Kidney (tissue), 13 donors: ENCODE measurements at regions not wholly inside any gene's neighbourhood (a gene's known extent, or its start where the extent isn't known, plus 50 kb on each side); places are given as distances from the start of the nearest gene placed in this dataset.

Experiments
- DNase-seq, 5 donors: peaks; one replicate each; pipeline ENCODE4 v3.0.0-alpha.2; 2013 to 2020
- FAIRE-seq: peaks from 2 replicates; lab custom pipeline; 2012; peaks lifted over from hg19 to GRCh38; lab: Jason Lieb, UNC
- H3K27ac ChIP-seq, 2 donors: one replicate each; pipeline ENCODE4 v1.7.0; 2013; ENCODE audit warnings: low read depth in 2 of 2, low read length in 2 of 2, inconsistent platforms in 1 of 2
- H3K27me3 ChIP-seq: one replicate; pipeline ENCODE4 v1.7.1; 2013; ENCODE audit warnings: low read length, inconsistent platforms; ENCODE audit not compliant: control insufficient read depth, insufficient read depth
- H3K36me3 ChIP-seq, 3 donors: one replicate each; pipeline versions ENCODE4 v1.7.0 to v1.7.1; 2013; ENCODE audit warnings: low read length in 3 of 3, control low read depth in 1 of 3, inconsistent platforms in 1 of 3; ENCODE audit not compliant: insufficient read depth in 3 of 3, control insufficient read depth in 2 of 3
- H3K4me1 ChIP-seq, 3 donors: one replicate each; pipeline versions ENCODE4 v1.7.0 to v1.7.1; 2013; ENCODE audit warnings: low read length in 3 of 3, inconsistent platforms in 1 of 3, low read depth in 1 of 3; ENCODE audit not compliant: control insufficient read depth in 2 of 3, insufficient read depth in 2 of 3
- H3K4me3 ChIP-seq, 3 donors: one replicate each; pipeline versions ENCODE4 v1.7.0 to v1.8.1; 2013; ENCODE audit warnings: low read length in 3 of 3, control low read depth in 1 of 3, inconsistent platforms in 1 of 3
- H3K9ac ChIP-seq, 3 donors: one replicate each; pipeline versions ENCODE4 v1.7.0 to v1.7.1; 2013; ENCODE audit warnings: low read length in 3 of 3, control low read depth in 1 of 3, inconsistent platforms in 1 of 3
- H3K9me3 ChIP-seq, 3 donors: one replicate each; pipeline versions ENCODE4 v1.7.0 to v1.7.1; 2013; ENCODE audit warnings: low read length in 3 of 3, control low read depth in 1 of 3, inconsistent platforms in 1 of 3; ENCODE audit not compliant: control insufficient read depth in 2 of 3, insufficient read depth in 1 of 3
- intact Hi-C: fragments of 100-400 bp; cut with DNase I; formaldehyde crosslinking; loops from one replicate; pipeline ENCODE4 v1.11.1; 2022
- TF ChIP-seq, protein P1 (sequence below): IDR thresholded peaks from 3 replicates; pipeline ENCODE4 v1.5.1; 2012; ENCODE audit warnings: mild to moderate bottlenecking, moderate library complexity, borderline replicate concordance; ENCODE audit not compliant: insufficient read depth; ENCODE audit errors: extremely low read depth
- donor health status: control.
- donor health status: control.
- donor health status: control.
- donor health status: control.
- donor health status: control.
- donor health status: DM: yes; HTN: yes; CAD: no.
- donor health status: Normal renal cell carcinoma (clear cell type).

DNA sequence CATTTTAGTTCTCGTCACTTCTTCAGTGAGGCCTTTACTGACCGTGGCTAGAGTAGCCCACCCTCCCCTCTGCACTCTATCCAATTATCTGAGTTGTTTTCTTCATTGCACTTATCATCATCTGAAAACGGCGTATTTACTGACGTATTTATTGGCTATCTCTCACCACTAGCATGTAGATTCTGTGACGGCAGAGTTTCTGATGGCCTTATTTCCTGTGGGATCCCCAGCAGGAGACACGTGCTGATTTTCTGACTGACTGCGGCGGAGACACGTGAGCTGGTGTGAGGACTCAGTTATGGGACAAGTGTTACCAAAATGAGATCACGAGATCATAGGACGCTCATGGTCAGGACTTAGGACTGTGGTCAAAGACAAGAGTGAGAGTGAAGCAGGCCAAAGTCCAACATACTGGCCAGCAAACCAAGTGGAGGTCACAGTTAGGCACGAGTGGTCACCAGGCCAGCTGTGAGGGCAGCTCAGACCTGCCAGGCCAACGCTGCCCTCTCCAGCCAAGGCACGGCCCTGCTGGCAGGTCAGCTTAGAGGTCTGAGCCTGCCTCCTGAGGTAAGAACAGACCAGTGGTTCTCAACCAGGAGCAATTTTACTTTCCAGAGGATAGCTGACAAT, 50.6 kb upstream of the BNIP2 start:
- intact Hi-C loops = no loop called here
- H3K9ac ChIP-seq = no peak overlapping the region
- no peaks in the 10 kb centered on the region for H3K36me3 ChIP-seq
- no peaks in the 10 kb centered on the region for H3K27me3 ChIP-seq
- H3K4me1 ChIP-seq = no peaks in the 10 kb centered on the region
- H3K4me3 ChIP-seq = no peak overlapping the region
- TF ChIP-seq, protein P1, sequence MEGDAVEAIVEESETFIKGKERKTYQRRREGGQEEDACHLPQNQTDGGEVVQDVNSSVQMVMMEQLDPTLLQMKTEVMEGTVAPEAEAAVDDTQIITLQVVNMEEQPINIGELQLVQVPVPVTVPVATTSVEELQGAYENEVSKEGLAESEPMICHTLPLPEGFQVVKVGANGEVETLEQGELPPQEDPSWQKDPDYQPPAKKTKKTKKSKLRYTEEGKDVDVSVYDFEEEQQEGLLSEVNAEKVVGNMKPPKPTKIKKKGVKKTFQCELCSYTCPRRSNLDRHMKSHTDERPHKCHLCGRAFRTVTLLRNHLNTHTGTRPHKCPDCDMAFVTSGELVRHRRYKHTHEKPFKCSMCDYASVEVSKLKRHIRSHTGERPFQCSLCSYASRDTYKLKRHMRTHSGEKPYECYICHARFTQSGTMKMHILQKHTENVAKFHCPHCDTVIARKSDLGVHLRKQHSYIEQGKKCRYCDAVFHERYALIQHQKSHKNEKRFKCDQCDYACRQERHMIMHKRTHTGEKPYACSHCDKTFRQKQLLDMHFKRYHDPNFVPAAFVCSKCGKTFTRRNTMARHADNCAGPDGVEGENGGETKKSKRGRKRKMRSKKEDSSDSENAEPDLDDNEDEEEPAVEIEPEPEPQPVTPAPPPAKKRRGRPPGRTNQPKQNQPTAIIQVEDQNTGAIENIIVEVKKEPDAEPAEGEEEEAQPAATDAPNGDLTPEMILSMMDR = no peak
- H3K27ac ChIP-seq = no peak overlapping the region
- no peak for FAIRE-seq
- no peak for DNase-seq
- no peaks in the 10 kb centered on the region for H3K9me3 ChIP-seq
